Esophagus squamous epithelium (tissue), 4 donors: ENCODE measurements at regions not wholly inside any gene's neighbourhood (a gene's known extent, or its start where the extent isn't known, plus 50 kb on each side); places are given as distances from the start of the nearest gene placed in this dataset.

Experiments used
- POLR2A ChIP-seq, 4 donors: fragments of 450-650 bp; IDR thresholded peaks; one replicate each; pipeline ENCODE4 v1.6.1; 2017; ENCODE audit warnings: antibody characterized with exemption in 4 of 4, mild to moderate bottlenecking in 4 of 4, moderate library complexity in 3 of 4
- TF ChIP-seq, protein P1 (sequence below), 6 experiments: fragments of 450-650 bp in 4 of 6; fragments of 200-600 bp in 2 of 6; sonication (generic) in 2 of 6; IDR thresholded peaks; one replicate each; pipeline ENCODE4 v1.5.1; 2016 to 2019; ENCODE audit warnings: antibody characterized with exemption in 6 of 6, mild to moderate bottlenecking in 4 of 6, moderate library complexity in 4 of 6

- TF ChIP-seq POLR2A (IDR thresholded peaks at IDR 0.05): no peak
- TF ChIP-seq, protein P1, sequence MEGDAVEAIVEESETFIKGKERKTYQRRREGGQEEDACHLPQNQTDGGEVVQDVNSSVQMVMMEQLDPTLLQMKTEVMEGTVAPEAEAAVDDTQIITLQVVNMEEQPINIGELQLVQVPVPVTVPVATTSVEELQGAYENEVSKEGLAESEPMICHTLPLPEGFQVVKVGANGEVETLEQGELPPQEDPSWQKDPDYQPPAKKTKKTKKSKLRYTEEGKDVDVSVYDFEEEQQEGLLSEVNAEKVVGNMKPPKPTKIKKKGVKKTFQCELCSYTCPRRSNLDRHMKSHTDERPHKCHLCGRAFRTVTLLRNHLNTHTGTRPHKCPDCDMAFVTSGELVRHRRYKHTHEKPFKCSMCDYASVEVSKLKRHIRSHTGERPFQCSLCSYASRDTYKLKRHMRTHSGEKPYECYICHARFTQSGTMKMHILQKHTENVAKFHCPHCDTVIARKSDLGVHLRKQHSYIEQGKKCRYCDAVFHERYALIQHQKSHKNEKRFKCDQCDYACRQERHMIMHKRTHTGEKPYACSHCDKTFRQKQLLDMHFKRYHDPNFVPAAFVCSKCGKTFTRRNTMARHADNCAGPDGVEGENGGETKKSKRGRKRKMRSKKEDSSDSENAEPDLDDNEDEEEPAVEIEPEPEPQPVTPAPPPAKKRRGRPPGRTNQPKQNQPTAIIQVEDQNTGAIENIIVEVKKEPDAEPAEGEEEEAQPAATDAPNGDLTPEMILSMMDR (IDR thresholded peaks at IDR 0.05): no peak
Measured at GRCh38 chr1:213370523-213370922, 319.5 kb downstream of the RPS6KC1 start.
